HuH-7.5 (cell line): ENCODE measurements at regions not wholly inside any gene's neighbourhood (a gene's known extent, or its start where the extent isn't known, plus 50 kb on each side); places are given as distances from the start of the nearest gene placed in this dataset.
"Not testable (repeated sequence)": the region's sequence is repeated elsewhere in the genome, so short reads cannot be mapped to it uniquely, and the experiment has no call there.

ENCODE experiments used
- DNase-seq: peaks from one replicate; pipeline ENCODE4 v3.0.0; 2011; ENCODE audit warnings: low spot score

GRCh38 chr5:174916924-174917323 lies 192.5 kb downstream of the MSX2 start:
- DNase-seq = not testable (repeated sequence)

GRCh38 chr5:174916227-174916626 lies 191.8 kb downstream of the MSX2 start:
- no peak for DNase-seq

DNA sequence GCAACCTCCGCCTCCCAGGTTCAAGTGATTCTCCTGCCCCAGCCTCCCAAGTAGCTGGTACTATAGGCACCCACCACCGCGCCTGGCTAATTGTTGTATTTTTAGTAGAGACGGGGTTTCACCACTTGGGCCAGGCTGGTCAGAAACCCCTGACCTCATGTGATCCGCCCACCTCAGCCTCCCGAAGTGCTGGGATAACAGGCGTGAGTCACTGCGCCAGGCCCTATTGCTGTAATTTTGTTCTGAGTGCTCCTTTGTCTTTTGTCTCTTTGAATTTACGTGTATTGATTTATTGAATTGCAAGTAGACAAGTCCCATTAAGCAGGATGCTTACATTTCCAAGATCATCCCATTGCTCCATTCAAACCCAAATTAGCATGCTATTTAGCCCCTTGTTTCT lies 186.7 kb downstream of the MSX2 start:
- no peak for DNase-seq

DNA sequence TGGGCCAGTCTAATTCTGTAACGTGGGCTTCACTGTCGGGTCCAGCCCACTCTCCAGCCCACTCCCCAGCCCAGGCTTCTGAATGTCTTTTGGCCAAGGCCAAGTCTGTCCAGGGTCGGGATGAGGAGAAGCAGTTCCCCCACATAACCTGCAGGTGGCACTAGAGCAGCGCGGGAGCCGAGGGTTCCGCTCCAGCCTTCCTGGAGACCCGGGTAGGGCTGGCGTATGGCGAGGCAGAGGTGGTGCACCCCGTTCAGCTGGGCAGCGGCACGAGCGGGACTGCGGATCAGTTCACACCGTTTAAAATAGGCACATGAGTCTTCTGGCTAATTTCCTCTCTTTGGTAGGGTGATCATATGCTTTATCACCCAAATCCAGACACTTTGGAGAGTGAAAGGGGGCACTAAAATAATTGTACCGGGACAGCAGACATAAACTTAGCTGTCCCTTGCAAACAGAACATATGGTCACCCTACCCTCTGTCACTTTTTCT lies 185.9 kb downstream of the MSX2 start:
- peak; percentile 86 for DNase-seq

- no peak for DNase-seq
These were observed 178.9 kb downstream of the MSX2 start for GRCh38 chr5:174903172-174903732.

- no peak for DNase-seq
These were observed 177.0 kb downstream of the MSX2 start for GRCh38 chr5:174901336-174901735.

- no peak for DNase-seq
These were observed 176.0 kb downstream of the MSX2 start for GRCh38 chr5:174900240-174900865.

- no peak for DNase-seq
These were observed 173.0 kb downstream of the MSX2 start for GRCh38 chr5:174897281-174897950.

GRCh38 chr5:174895360-174895759 lies 171.0 kb downstream of the MSX2 start:
- DNase-seq = no peak

DNA sequence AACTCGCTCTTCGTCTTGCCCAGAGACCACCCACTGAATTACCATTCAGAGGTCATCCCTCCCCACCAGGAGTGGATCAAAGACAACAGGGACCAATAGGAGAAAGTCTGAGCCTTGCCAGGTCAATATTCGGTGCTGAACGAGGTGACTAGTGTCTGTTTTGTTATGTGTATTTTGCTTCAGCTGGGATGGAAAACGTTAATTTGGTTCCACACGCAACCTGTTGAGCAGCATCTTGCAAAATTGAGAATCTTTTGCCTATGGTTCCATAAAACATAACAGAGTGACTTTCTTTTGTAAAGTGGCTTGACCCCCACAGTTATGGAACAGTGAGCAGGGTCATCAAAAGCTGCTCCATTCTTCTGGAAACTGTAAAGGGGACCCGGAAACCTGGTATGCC lies 168.4 kb downstream of the MSX2 start:
- DNase-seq = no peak

DNA sequence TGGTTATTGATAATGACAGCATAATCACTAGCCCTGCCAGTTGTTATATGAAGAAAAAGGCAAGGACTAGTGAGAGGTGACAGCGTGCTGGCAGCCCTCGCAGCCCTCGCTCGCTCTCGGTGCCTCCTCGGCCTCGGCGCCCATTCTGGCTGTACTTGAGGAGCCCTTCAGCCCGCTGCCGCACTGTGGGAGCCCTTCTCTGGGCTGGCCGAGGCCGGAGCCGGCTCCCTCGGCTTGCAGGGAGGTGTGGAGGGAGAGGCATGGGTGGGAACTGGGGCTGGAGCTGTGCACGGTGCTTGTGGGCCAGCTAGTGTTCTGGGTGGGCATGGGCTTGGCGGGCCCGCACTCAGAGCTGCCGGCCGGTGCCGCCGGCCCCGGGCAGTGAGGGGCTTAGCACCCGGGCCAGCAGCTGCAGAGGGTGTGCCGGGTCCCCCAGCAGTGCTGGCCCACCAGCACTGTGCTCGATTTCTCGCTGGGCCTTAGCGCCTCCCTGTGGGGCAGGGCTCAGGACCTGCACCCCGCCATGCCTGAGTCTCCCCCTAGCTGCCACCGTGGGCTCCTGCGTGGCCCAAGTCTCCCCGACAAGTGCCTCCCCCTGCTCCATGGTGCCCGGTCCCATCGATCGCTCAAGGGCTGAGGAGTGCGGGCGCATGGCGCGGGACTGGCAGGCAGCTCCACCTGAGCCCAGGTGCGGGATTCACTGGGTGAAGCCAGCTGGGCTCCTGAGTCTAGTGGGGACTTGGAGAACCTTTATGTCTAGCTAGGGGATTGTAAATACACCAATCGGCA lies 156.2 kb downstream of the MSX2 start:
- DNase-seq = not testable (repeated sequence)

DNA sequence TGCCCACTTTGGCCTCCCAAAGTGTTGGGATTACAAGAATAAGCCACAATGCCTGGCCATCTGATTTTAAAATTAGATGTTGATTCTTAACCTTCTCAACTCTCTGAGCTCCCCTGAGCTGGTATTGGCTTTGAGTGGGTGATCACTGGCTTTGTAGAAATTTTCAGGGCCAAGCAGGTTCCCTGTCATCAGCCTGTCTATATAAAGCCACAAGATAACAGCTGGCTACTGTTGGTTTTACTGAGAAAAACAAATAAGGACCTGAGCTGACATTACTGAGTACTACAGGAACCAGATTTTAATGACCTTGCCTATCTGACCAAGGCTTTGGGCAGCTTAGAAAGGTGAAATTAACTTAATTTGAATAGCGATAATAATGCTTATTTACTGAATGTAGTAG lies 153.6 kb downstream of the MSX2 start:
- DNase-seq = no peak

DNA sequence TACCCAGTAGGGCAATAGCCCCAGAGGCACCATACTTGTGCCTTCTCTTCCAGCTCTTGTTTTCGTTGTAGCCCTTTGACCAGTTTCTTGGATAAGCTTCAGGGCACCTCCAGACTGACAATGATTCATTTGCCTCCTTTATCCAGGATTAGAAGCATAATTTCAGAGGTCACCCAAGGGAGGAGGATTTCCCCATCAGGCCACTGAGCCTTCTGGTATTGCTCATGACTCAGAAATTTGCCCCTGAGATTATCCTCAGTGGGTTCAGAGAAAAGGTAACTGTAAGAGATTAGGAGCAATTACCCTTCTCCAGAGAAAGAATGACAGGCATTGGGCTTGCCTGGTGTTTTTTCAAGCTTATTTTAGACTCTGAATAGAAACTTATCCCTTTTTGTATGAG lies 147.9 kb downstream of the MSX2 start:
- no peak for DNase-seq

DNA sequence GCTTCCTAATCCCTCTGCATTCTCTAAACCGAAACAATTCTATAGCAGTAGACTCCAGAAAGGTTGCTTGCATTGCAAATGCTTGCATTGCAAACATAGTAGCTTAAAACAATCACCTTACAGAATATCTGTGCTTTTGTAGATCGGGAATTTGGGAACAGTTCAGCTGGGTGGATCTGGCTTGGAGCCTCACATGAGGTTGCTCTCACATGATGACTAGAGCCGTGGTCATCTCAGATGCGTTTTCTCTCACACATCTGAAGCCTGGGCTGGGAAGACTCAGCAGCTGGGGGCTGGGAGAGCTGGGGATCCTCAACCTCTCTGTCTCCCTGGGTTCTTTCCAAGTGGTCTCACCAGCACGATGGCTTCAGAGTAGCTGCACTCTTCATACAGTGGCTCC lies 127.8 kb downstream of the MSX2 start:
- no peak for DNase-seq

GRCh38 chr5:174850565-174851169 lies 126.3 kb downstream of the MSX2 start:
- no peak for DNase-seq

GRCh38 chr5:174849426-174849825 lies 125.0 kb downstream of the MSX2 start:
- DNase-seq = no peak

DNA sequence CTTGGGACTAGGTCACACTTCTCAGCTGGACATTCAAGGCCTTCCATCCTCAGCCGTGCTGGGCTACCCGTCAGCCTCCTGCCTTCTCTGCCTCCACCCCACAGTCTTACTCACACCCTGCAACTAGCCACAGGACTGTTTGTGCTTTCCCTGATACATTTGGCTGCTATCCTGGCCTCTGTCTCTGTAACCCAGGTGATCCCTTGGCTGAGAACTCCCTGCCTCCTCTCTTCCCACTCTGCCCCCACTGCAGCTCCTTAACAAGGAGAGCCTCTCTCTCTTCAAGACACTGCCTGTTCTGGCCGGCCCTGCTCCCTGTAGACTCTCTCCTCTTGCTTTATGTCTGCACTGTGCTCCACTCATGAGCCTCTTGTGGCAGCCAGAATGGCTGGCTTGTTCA lies 120.6 kb downstream of the MSX2 start:
- no peak for DNase-seq

- no peak for DNase-seq
These were observed 119.2 kb downstream of the MSX2 start for GRCh38 chr5:174843263-174844250.

DNA sequence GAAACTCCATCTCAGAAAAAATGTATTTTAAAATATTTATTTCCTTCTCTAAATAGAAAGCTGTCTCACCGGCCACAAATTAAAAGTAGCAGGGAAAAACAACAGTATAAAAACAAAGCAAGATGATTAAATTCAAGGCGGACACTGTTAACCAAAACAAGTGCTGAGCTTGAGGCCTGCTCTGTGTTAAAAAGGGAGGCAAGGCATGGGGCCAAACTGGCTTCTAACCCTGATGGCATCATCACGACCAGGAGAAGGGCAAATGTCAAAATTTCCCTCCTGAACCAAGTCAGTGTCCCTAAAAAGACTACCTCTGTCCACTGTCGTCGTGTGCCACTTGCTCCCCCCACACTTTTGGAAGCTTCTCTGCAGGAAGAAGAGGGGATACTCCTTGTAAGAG lies 116.1 kb downstream of the MSX2 start:
- DNase-seq = no peak

GRCh38 chr5:174839196-174839595 lies 114.8 kb downstream of the MSX2 start:
- DNase-seq = no peak
